ENCODE measurements at regions not wholly inside any gene's neighbourhood (a gene's known extent, or its start where the extent isn't known, plus 50 kb on each side); places are given as distances from the start of the nearest gene placed in this dataset.

DNA sequence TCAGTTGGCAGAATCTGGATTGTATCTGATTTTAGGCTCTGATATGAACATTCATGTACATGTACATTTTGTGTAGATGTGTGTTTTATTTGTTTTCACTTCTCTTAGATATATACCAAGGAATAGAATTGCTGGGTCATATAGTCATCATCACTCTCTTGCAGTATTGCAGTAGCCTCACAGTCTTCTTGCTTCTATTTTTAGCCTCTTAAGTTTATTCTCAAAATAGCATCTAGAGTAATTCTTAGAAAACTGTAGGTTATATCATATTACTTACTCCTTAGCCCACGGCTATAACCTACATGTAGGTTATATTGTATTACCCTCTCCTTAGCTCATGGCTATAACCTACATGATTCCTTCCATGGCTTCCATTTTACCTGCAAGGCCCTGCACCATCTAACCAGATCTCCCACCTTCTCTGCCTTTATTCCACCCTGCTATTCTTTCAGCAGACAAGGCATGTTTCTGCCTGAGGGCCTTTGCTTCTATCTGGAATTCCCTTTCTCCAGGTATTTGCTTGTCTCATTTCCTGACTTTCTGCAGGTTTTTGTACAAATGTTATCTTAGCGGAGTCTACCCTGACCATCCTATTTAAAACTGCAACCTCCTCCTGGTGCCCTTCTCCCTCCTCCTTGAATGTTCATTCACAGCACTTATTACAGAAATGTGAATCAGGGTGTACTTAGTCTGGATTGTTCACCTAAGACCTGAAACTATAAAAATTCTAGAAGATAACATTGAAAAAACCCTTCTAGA is 109.0 kb upstream of the ETV3 start:
- TF ChIP-seq EZH2 (IDR thresholded peaks at IDR 0.05; ENCODE audit: borderline replicate concordance, low read length) = no peak
- TF ChIP-seq, protein P1, sequence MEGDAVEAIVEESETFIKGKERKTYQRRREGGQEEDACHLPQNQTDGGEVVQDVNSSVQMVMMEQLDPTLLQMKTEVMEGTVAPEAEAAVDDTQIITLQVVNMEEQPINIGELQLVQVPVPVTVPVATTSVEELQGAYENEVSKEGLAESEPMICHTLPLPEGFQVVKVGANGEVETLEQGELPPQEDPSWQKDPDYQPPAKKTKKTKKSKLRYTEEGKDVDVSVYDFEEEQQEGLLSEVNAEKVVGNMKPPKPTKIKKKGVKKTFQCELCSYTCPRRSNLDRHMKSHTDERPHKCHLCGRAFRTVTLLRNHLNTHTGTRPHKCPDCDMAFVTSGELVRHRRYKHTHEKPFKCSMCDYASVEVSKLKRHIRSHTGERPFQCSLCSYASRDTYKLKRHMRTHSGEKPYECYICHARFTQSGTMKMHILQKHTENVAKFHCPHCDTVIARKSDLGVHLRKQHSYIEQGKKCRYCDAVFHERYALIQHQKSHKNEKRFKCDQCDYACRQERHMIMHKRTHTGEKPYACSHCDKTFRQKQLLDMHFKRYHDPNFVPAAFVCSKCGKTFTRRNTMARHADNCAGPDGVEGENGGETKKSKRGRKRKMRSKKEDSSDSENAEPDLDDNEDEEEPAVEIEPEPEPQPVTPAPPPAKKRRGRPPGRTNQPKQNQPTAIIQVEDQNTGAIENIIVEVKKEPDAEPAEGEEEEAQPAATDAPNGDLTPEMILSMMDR (conservative IDR thresholded peaks at IDR 0.05 in 1 of 2, IDR thresholded peaks at IDR 0.05 in 1 of 2; ENCODE audit: extremely low read depth in 1 of 2, insufficient read depth in 1 of 2, low read depth in 1 of 2, low read length in 2 of 2) = no peak
